Endodermal cell (in vitro differentiated cells): ENCODE measurements at regions not wholly inside any gene's neighbourhood (a gene's known extent, or its start where the extent isn't known, plus 50 kb on each side); places are given as distances from the start of the nearest gene placed in this dataset.

ENCODE experiments used
- DNase-seq: peaks from one replicate; pipeline ENCODE4 v3.0.0-alpha.2; 2017
- H3K27ac ChIP-seq: 2 replicates; pipeline ENCODE4 v1.5.1; 2013; ENCODE audit warnings: mild to moderate bottlenecking, low read depth, low read length, moderate library complexity
- H3K27me3 ChIP-seq: 2 replicates; pipeline ENCODE4 v1.6.1; 2013; ENCODE audit warnings: mild to moderate bottlenecking, low read length, moderate library complexity; ENCODE audit not compliant: insufficient read depth, control insufficient read depth, poor library complexity, severe bottlenecking
- H3K36me3 ChIP-seq: 2 replicates; pipeline ENCODE4 v1.7.0; 2013; ENCODE audit warnings: mild to moderate bottlenecking, low read length, moderate library complexity; ENCODE audit not compliant: control insufficient read depth, insufficient read depth
- H3K4me1 ChIP-seq: one replicate; pipeline ENCODE4 v1.7.0; 2013; ENCODE audit warnings: low read length; ENCODE audit not compliant: control insufficient read depth, insufficient read depth
- H3K4me3 ChIP-seq: 2 replicates; pipeline ENCODE4 v1.5.1; 2013; ENCODE audit warnings: mild to moderate bottlenecking, low read length, moderate library complexity
- H3K9ac ChIP-seq: 2 replicates; pipeline ENCODE4 v1.6.1; 2013; ENCODE audit warnings: mild to moderate bottlenecking, low read length, moderate library complexity; ENCODE audit not compliant: poor library complexity, severe bottlenecking; ENCODE audit errors: extremely low read depth
- H3K9me3 ChIP-seq: 2 replicates; pipeline ENCODE4 v1.6.1; 2013; ENCODE audit warnings: mild to moderate bottlenecking, low read length, moderate library complexity; ENCODE audit not compliant: control insufficient read depth
- H3K27ac Mint-ChIP-seq: 2 replicates; pipeline ENCODE4 v1.8.0; 2020; ENCODE audit warnings: mixed read lengths
- H3K27me3 Mint-ChIP-seq: 2 replicates; pipeline ENCODE4 v1.8.0; 2021; ENCODE audit warnings: mild to moderate bottlenecking, mixed read lengths; ENCODE audit not compliant: insufficient read depth
- H3K36me3 Mint-ChIP-seq: 2 replicates; pipeline ENCODE4 v1.8.0; 2020; ENCODE audit warnings: low read depth, mixed read lengths
- H3K4me1 Mint-ChIP-seq: 2 replicates; pipeline ENCODE4 v1.8.0; 2020; ENCODE audit warnings: mixed read lengths
- H3K4me3 Mint-ChIP-seq: 2 replicates; pipeline ENCODE4 v1.8.0; 2020; ENCODE audit warnings: mild to moderate bottlenecking, moderate library complexity, mixed read lengths
- H3K9me3 Mint-ChIP-seq: 2 replicates; pipeline ENCODE4 v1.8.0; 2020; ENCODE audit warnings: mild to moderate bottlenecking, mixed read lengths
- CTCF ChIP-seq: fragments of 200-600 bp; sonication (generic); conservative IDR thresholded peaks from 2 replicates; pipeline ENCODE4 v1.5.0; 2021; ENCODE audit warnings: antibody characterized with exemption, mild to moderate bottlenecking
- WGBS, 2 experiments: methylation state at CpG; one replicate each; pipeline versions ENCODE4 v1.1.5 to v1.1.7; 2013; ENCODE audit warnings: missing lambda C conversion rate in 2 of 2, mixed read lengths in 1 of 2; ENCODE audit not compliant: insufficient coverage in 1 of 2, insufficient read length in 1 of 2; 5-methylcytosine and 5-hydroxymethylcytosine counted together

DNA sequence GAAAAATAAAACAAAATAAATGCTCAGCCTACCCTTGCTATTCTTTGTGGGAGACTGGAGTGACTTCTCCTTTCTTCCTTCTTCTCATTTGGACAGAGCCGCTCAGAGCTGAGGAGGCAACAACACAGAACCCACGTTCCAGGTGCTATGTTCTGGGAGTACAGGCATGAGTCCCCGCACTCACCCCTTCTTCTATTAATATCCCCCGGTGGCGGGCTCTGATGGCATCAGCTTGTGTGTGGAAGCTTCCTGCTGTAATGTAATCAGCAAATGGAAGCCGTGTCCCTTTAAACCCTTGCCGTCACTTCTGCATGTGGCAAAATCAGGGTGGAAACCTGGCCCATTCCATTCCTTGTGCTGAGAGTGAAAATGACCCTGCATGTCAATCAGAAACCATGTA is 116.9 kb upstream of the ADARB2 start:
- Histone ChIP-seq H3K36me3 (no peaks in the 10 kb centered on the region), H3K9me3 (no peaks in the 10 kb centered on the region), H3K4me3 (no peak overlapping the region), H3K27ac (no peak overlapping the region), H3K4me1 (no peaks in the 10 kb centered on the region), H3K27me3 (no peaks in the 10 kb centered on the region), H3K9ac (no peak overlapping the region)
- 90 to 100% methylated on average over 5 to 7 of the region's 7 CpGs for WGBS, 2 experiments
- H3K27me3 Mint-ChIP-seq: no peaks in the 10 kb centered on the region
- no peak overlapping the region for H3K27ac Mint-ChIP-seq
- no peak for TF ChIP-seq CTCF
- DNase-seq: no peak
- H3K9me3 Mint-ChIP-seq: no peaks in the 10 kb centered on the region
- no peaks in the 10 kb centered on the region for H3K4me1 Mint-ChIP-seq
- H3K36me3 Mint-ChIP-seq: no peaks in the 10 kb centered on the region
- H3K4me3 Mint-ChIP-seq: no peak overlapping the region

DNA sequence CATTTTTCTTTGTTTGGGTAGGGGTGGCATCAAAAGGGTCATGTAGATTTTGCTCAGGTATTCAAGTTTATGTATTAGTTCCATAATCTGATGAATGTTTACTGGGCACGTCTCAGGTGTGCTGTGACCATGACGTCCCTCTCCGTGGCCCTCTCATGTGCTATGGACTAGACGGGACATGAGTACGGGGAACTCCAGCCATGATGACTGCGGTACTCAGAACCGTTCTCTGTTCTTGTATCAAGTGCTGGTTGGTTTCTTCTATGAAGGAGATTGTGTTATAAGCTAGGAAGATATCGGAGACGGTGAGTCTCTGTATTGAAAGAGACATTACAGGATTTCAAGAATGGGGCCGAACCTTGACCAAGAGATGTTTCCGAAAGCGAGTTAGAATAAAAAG is 116.5 kb upstream of the ADARB2 start:
- Mint-ChIP-seq H3K9me3 (no peaks in the 10 kb centered on the region), H3K27me3 (no peaks in the 10 kb centered on the region), H3K27ac (no peak overlapping the region), H3K4me1 (no peaks in the 10 kb centered on the region), H3K36me3 (no peaks in the 10 kb centered on the region), H3K4me3 (no peak overlapping the region)
- 95 to 97% methylated on average over 12 of the region's 12 CpGs for WGBS, 2 experiments
- H3K27me3 ChIP-seq: no peaks in the 10 kb centered on the region
- no peak overlapping the region for H3K4me3 ChIP-seq
- no peaks in the 10 kb centered on the region for H3K4me1 ChIP-seq
- H3K9me3 ChIP-seq: no peaks in the 10 kb centered on the region
- DNase-seq: no peak
- H3K27ac ChIP-seq: no peak overlapping the region
- H3K36me3 ChIP-seq: no peaks in the 10 kb centered on the region
- no peak overlapping the region for H3K9ac ChIP-seq
- TF ChIP-seq CTCF: no peak

DNA sequence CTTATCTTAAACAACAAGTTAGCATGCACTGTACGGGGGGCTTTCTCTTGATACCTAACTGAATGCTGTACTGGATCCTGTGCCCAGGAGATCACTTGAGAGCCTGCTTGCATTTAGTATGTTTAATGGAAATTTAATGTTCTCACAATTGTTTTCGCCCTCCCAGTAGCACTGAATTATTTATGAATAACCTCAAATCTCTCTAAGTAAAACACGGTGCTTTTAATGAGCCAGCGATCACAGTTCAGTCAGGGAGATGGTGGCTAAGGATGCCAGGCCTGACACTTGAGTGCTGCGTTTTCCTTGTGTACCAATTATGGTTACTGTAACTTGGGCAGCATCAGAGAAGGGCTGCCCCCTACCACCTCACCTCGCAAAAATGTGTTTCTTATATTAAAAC is 115.5 kb upstream of the ADARB2 start:
- H3K9me3 ChIP-seq: no peaks in the 10 kb centered on the region
- no peaks in the 10 kb centered on the region for H3K4me1 ChIP-seq
- H3K9ac ChIP-seq: no peak overlapping the region
- Mint-ChIP-seq H3K36me3 (no peaks in the 10 kb centered on the region), H3K4me3 (no peak overlapping the region), H3K4me1 (no peaks in the 10 kb centered on the region), H3K9me3 (no peaks in the 10 kb centered on the region), H3K27me3 (no peaks in the 10 kb centered on the region), H3K27ac (no peak overlapping the region)
- WGBS, 2 experiments: 94 to 95% methylated on average over 4 to 6 of the region's 6 CpGs
- H3K27ac ChIP-seq: no peak overlapping the region
- no peak for DNase-seq
- no peak overlapping the region for H3K4me3 ChIP-seq
- no peaks in the 10 kb centered on the region for H3K36me3 ChIP-seq
- TF ChIP-seq CTCF: no peak
- no peaks in the 10 kb centered on the region for H3K27me3 ChIP-seq
